ENCODE measurements at regions not wholly inside any gene's neighbourhood (a gene's known extent, or its start where the extent isn't known, plus 50 kb on each side); places are given as distances from the start of the nearest gene placed in this dataset.
"Not testable (repeated sequence)": the region's sequence is repeated elsewhere in the genome, so short reads cannot be mapped to it uniquely, and the experiment has no call there.

DNA sequence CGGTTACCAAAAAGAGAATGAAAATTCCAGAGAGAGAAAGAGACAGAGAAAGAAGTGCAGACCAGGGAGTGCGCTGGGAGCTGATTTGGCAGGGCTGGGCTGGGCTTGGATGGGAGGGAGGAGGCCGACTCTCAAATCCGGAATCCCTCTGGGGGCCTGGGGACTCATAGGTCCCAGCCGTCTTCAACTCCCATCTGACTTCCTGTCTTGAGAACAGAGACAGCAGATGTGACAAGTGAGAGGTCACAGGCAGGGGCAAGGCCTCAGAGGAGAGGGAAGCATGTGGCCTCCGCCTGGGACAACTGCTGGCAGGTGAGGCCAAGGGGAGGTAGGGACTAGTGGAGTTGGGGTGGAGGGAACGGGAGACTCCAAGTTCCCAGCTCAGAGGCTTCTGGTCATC, 172.9 kb downstream of the GOSR1 start:
- H3K27ac ChIP-seq (ENCODE audit: low read depth, low read length, poor library complexity, severe bottlenecking); BruUV-seq (replicated peaks); DNase-seq (ENCODE audit: low spot score); H3K9me2 ChIP-seq (ENCODE audit: insufficient read depth, low read length); intact Hi-C loops (cut with micrococcal nuclease; ENCODE audit: unreplicated experiment); H3K9me3 ChIP-seq (ENCODE audit: low read length); CTCF ChIA-PET (ENCODE audit: unreplicated experiment); H4K20me1 ChIP-seq (ENCODE audit: insufficient read depth, low read length); H2AFZ ChIP-seq (ENCODE audit: low read length); H3K79me2 ChIP-seq (ENCODE audit: insufficient read depth, low read depth, low read length); POLR2A ChIA-PET; H3K4me2 ChIP-seq (ENCODE audit: low read length); H3K4me1 ChIP-seq (ENCODE audit: insufficient read depth, low read length, poor library complexity, severe bottlenecking); H3K4me3 ChIP-seq (ENCODE audit: low read depth, low read length, poor library complexity, severe bottlenecking); H3K36me3 ChIP-seq (ENCODE audit: insufficient read depth, low read length): not testable (repeated sequence)

DNA sequence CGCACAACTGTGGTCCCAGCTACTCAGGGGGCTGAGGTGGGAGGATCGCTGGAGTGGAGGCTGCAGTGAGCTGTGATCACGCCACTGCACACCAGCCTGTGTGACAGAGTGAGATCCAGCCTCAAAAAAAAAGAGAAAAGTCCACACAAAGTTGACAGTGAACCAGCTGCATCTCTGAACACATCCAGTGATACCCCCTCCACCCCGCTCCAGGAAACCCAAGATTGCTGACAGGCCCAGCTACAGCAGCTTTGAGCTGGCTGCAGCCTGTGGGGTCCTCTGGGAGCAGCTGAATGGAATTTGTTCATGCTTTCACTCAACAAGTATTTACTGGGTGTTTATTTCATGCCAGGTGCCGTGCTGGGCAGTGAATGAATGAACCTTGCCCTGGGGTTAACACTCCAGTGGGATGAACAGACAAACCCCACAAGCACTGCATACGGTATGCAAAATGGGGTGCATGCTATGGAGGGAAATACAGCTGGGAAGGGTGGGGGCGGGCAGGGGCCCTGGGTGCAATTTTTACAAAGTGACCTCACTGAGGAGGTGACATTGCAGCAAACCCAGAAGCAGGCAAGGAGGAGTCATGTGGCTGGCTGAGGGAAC, 170.9 kb downstream of the GOSR1 start:
- H3K4me3 ChIP-seq (ENCODE audit: low read depth, low read length, poor library complexity, severe bottlenecking); H3K9me2 ChIP-seq (ENCODE audit: insufficient read depth, low read length); BruUV-seq (replicated peaks); H3K27ac ChIP-seq (ENCODE audit: low read depth, low read length, poor library complexity, severe bottlenecking); H2AFZ ChIP-seq (ENCODE audit: low read length); H3K4me2 ChIP-seq (ENCODE audit: low read length); H3K9me3 ChIP-seq (ENCODE audit: low read length); H3K79me2 ChIP-seq (ENCODE audit: insufficient read depth, low read depth, low read length); CTCF ChIA-PET (ENCODE audit: unreplicated experiment); H3K4me1 ChIP-seq (ENCODE audit: insufficient read depth, low read length, poor library complexity, severe bottlenecking); POLR2A ChIA-PET; H4K20me1 ChIP-seq (ENCODE audit: insufficient read depth, low read length); intact Hi-C loops (cut with micrococcal nuclease; ENCODE audit: unreplicated experiment); H3K36me3 ChIP-seq (ENCODE audit: insufficient read depth, low read length); DNase-seq (ENCODE audit: low spot score): not testable (repeated sequence)

DNA sequence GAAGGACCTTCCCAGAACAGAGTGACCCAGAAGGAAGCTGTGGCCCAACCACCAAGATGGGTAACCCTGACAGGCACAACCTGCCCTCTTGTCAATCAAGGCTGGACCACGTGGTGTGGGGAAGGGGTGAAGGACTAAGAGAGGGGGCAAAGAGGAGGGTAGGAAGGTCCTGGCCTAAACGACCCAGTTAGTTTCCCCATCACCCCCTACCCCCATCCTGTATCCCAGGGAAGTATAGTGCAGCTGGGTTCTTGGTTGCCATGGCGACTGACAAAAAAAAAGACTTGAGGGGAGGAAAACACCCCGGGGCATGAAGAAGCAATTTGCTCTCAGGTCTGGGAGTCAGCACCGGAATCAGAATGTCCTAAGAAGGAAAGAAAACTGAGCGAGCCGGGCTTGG, 168.7 kb downstream of the GOSR1 start:
- intact Hi-C loops (cut with micrococcal nuclease; ENCODE audit: unreplicated experiment): not testable (repeated sequence)
- DNase-seq (ENCODE audit: low spot score): peak; percentile 3

DNA sequence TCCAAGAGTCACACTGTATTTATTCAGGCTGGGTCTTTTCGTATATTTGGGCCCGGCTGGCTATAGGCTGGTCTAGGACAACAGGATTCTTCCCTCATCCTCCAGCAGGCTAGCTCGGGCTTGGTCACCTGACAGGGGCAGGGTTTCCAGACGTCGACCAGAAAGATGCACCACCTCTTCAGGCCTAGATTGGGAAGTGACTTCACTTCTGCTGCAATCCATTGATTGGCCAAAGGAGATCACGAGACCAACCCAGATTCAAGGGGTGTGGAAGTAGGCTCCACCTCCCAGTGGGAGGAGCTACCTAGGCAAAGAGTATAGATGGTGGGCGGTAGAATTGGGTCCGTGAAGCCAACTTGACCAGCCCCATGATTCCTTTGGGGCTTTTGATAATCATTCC, 167.5 kb downstream of the GOSR1 start:
- H2AFZ ChIP-seq (ENCODE audit: low read length); H3K4me1 ChIP-seq (ENCODE audit: insufficient read depth, low read length, poor library complexity, severe bottlenecking); BruUV-seq (replicated peaks); H3K36me3 ChIP-seq (ENCODE audit: insufficient read depth, low read length); H3K9me2 ChIP-seq (ENCODE audit: insufficient read depth, low read length); H3K79me2 ChIP-seq (ENCODE audit: insufficient read depth, low read depth, low read length); H3K4me3 ChIP-seq (ENCODE audit: low read depth, low read length, poor library complexity, severe bottlenecking); H3K4me2 ChIP-seq (ENCODE audit: low read length); CTCF ChIA-PET (ENCODE audit: unreplicated experiment); H4K20me1 ChIP-seq (ENCODE audit: insufficient read depth, low read length); DNase-seq (ENCODE audit: low spot score); POLR2A ChIA-PET; H3K27ac ChIP-seq (ENCODE audit: low read depth, low read length, poor library complexity, severe bottlenecking); intact Hi-C loops (cut with micrococcal nuclease; ENCODE audit: unreplicated experiment); H3K9me3 ChIP-seq (ENCODE audit: low read length): not testable (repeated sequence)

More for the DNA sequence above, 168.7 kb downstream of the GOSR1 start:
- H3K4me3 ChIP-seq (ENCODE audit: low read depth, low read length, poor library complexity, severe bottlenecking); BruUV-seq (replicated peaks); CTCF ChIA-PET (ENCODE audit: unreplicated experiment); H4K20me1 ChIP-seq (ENCODE audit: insufficient read depth, low read length); H3K9me3 ChIP-seq (ENCODE audit: low read length); H3K36me3 ChIP-seq (ENCODE audit: insufficient read depth, low read length); H3K9me2 ChIP-seq (ENCODE audit: insufficient read depth, low read length); H2AFZ ChIP-seq (ENCODE audit: low read length); POLR2A ChIA-PET; H3K4me2 ChIP-seq (ENCODE audit: low read length); H3K4me1 ChIP-seq (ENCODE audit: insufficient read depth, low read length, poor library complexity, severe bottlenecking); H3K79me2 ChIP-seq (ENCODE audit: insufficient read depth, low read depth, low read length); H3K27ac ChIP-seq (ENCODE audit: low read depth, low read length, poor library complexity, severe bottlenecking): not testable (repeated sequence)

DNA sequence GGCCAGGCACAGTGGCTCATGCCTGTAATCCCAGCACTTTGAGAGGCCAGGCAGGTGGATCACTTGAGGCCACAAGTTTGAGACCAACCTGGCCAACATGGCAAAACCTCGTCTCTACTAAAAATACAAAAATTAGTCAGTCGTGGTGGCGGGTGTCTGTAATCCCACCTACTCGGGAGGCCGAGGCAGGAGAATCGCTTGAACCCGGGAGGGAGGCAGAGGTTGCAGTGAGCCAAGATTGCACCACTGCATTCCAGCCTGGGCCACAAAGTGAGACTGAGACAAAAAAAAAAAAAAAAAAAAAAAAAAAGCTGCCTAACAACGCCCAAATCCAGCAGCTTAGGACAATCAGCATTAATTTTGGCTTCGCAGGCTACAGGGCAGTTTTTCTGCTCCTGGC, 167.1 kb downstream of the GOSR1 start:
- H4K20me1 ChIP-seq (ENCODE audit: insufficient read depth, low read length); POLR2A ChIA-PET; H3K9me2 ChIP-seq (ENCODE audit: insufficient read depth, low read length); BruUV-seq (replicated peaks); H3K27ac ChIP-seq (ENCODE audit: low read depth, low read length, poor library complexity, severe bottlenecking); H3K79me2 ChIP-seq (ENCODE audit: insufficient read depth, low read depth, low read length); H3K4me1 ChIP-seq (ENCODE audit: insufficient read depth, low read length, poor library complexity, severe bottlenecking); DNase-seq (ENCODE audit: low spot score); CTCF ChIA-PET (ENCODE audit: unreplicated experiment); H3K4me2 ChIP-seq (ENCODE audit: low read length); H2AFZ ChIP-seq (ENCODE audit: low read length); H3K4me3 ChIP-seq (ENCODE audit: low read depth, low read length, poor library complexity, severe bottlenecking); intact Hi-C loops (cut with micrococcal nuclease; ENCODE audit: unreplicated experiment); H3K36me3 ChIP-seq (ENCODE audit: insufficient read depth, low read length); H3K9me3 ChIP-seq (ENCODE audit: low read length): not testable (repeated sequence)

DNA sequence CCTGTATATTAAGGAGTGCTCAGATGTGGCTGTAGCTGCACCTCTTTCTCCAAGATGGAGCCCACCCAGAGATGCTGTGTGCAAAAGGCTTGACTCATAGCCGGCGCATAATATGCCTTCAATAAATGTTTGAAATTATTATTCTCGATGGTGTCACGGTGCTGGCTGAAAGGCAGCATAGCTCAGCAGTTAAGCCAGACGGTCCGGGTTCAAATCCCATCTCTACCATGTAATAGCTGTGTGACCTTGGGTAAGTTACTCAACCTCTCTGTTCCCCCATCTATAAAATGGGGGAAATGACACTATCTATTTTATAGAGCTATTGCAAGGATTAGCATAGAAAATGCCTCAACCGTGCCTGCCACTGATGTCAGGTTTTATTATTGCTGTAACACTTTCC, 164.2 kb downstream of the GOSR1 start:
- H3K9me3 ChIP-seq (ENCODE audit: low read length); H3K4me3 ChIP-seq (ENCODE audit: low read depth, low read length, poor library complexity, severe bottlenecking); BruUV-seq (replicated peaks); H4K20me1 ChIP-seq (ENCODE audit: insufficient read depth, low read length); DNase-seq (ENCODE audit: low spot score); H3K9me2 ChIP-seq (ENCODE audit: insufficient read depth, low read length); H3K4me1 ChIP-seq (ENCODE audit: insufficient read depth, low read length, poor library complexity, severe bottlenecking); POLR2A ChIA-PET; CTCF ChIA-PET (ENCODE audit: unreplicated experiment); H3K79me2 ChIP-seq (ENCODE audit: insufficient read depth, low read depth, low read length); H2AFZ ChIP-seq (ENCODE audit: low read length); intact Hi-C loops (cut with micrococcal nuclease; ENCODE audit: unreplicated experiment); H3K36me3 ChIP-seq (ENCODE audit: insufficient read depth, low read length); H3K4me2 ChIP-seq (ENCODE audit: low read length); H3K27ac ChIP-seq (ENCODE audit: low read depth, low read length, poor library complexity, severe bottlenecking): not testable (repeated sequence)

DNA sequence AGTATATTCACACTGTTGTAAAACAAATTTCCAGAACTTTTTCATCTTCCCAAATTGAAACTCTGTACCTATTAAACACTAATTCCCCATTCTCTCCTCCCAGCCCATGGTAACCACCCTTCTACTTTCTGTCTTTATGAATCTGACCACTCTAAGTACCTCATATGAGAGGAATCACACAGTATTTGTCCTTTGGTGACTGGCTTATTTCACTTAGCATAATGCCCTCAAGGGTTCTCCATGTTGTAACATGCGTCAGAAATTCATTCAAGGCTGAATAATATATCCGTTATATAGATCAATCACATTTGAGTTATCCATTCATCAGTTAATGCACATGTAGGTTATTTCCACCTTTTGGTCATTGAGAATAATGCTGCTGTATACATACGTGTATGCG, 162.2 kb downstream of the GOSR1 start:
- CTCF ChIA-PET (ENCODE audit: unreplicated experiment); BruUV-seq (replicated peaks); H3K79me2 ChIP-seq (ENCODE audit: insufficient read depth, low read depth, low read length); H3K9me3 ChIP-seq (ENCODE audit: low read length); POLR2A ChIA-PET; H3K4me3 ChIP-seq (ENCODE audit: low read depth, low read length, poor library complexity, severe bottlenecking); DNase-seq (ENCODE audit: low spot score); H3K36me3 ChIP-seq (ENCODE audit: insufficient read depth, low read length); H3K4me2 ChIP-seq (ENCODE audit: low read length); H3K27ac ChIP-seq (ENCODE audit: low read depth, low read length, poor library complexity, severe bottlenecking); H3K9me2 ChIP-seq (ENCODE audit: insufficient read depth, low read length); H4K20me1 ChIP-seq (ENCODE audit: insufficient read depth, low read length); H3K4me1 ChIP-seq (ENCODE audit: insufficient read depth, low read length, poor library complexity, severe bottlenecking); intact Hi-C loops (cut with micrococcal nuclease; ENCODE audit: unreplicated experiment); H2AFZ ChIP-seq (ENCODE audit: low read length): not testable (repeated sequence)
